ENCODE measurements at regions not wholly inside any gene's neighbourhood (a gene's known extent, or its start where the extent isn't known, plus 50 kb on each side); places are given as distances from the start of the nearest gene placed in this dataset.

GRCh38 chr11:130737866-130738431 is 178.3 kb downstream of the SNX19 start:
- no peak for DNase-seq (ENCODE audit: low spot score)

GRCh38 chr11:130738611-130739010 is 177.7 kb downstream of the SNX19 start:
- no peak for DNase-seq (ENCODE audit: low spot score)

GRCh38 chr11:130740819-130741218 is 175.5 kb downstream of the SNX19 start:
- DNase-seq (ENCODE audit: low spot score) = no peak

GRCh38 chr11:130744794-130745193 is 171.5 kb downstream of the SNX19 start:
- no peak for DNase-seq (ENCODE audit: low spot score)

GRCh38 chr11:130749216-130749615 is 167.1 kb downstream of the SNX19 start:
- no peak for DNase-seq (ENCODE audit: low spot score)

GRCh38 chr11:130760515-130761125 is 155.7 kb downstream of the SNX19 start:
- DNase-seq (ENCODE audit: low spot score) = no peak

- DNase-seq (ENCODE audit: low spot score) = no peak
Observed at GRCh38 chr11:130761560-130762220, 154.6 kb downstream of the SNX19 start.

GRCh38 chr11:130762638-130763037 is 153.6 kb downstream of the SNX19 start:
- DNase-seq (ENCODE audit: low spot score) = no peak

GRCh38 chr11:130763087-130763980 is 152.9 kb downstream of the SNX19 start:
- DNase-seq (ENCODE audit: low spot score) = no peak

- DNase-seq (ENCODE audit: low spot score) = no peak
Observed at GRCh38 chr11:130765406-130765805, 150.9 kb downstream of the SNX19 start.

- no peak for DNase-seq (ENCODE audit: low spot score)
Observed at GRCh38 chr11:130765951-130766649, 150.2 kb downstream of the SNX19 start.

- no peak for DNase-seq (ENCODE audit: low spot score)
Observed at GRCh38 chr11:130766650-130767565, 149.4 kb downstream of the SNX19 start.

GRCh38 chr11:130769782-130770535 is 146.3 kb downstream of the SNX19 start:
- DNase-seq (ENCODE audit: low spot score) = no peak

GRCh38 chr11:130771708-130772107 is 144.6 kb downstream of the SNX19 start:
- no peak for DNase-seq (ENCODE audit: low spot score)

GRCh38 chr11:130772266-130773227 is 143.7 kb downstream of the SNX19 start:
- DNase-seq (ENCODE audit: low spot score) = no peak

- no peak for DNase-seq (ENCODE audit: low spot score)
Observed at GRCh38 chr11:130773244-130773820, 142.9 kb downstream of the SNX19 start.

- no peak for DNase-seq (ENCODE audit: low spot score)
Observed at GRCh38 chr11:130774703-130775102, 141.6 kb downstream of the SNX19 start.

- no peak for DNase-seq (ENCODE audit: low spot score)
Observed at GRCh38 chr11:130775306-130776060, 140.8 kb downstream of the SNX19 start.

All from D341Med (cell line).